Activated naive CD4-positive, alpha-beta T cell treated with anti-CD3 and anti-CD28 coated beads, Interleukin-2, amount 50 U/mL, for 24 hours (primary cell): ENCODE measurements at regions not wholly inside any gene's neighbourhood (a gene's known extent, or its start where the extent isn't known, plus 50 kb on each side); places are given as distances from the start of the nearest gene placed in this dataset.
"Not testable (repeated sequence)": the region's sequence is repeated elsewhere in the genome, so short reads cannot be mapped to it uniquely, and the experiment has no call there.

Experiments
- H3K27ac Mint-ChIP-seq: one replicate; pipeline ENCODE4 v1.8.0; 2021; ENCODE audit warnings: mild to moderate bottlenecking, mixed read lengths
- H3K27me3 Mint-ChIP-seq: one replicate; pipeline ENCODE4 v1.8.0; 2021; ENCODE audit warnings: mixed read lengths
- H3K36me3 Mint-ChIP-seq: one replicate; pipeline ENCODE4 v1.8.0; 2021; ENCODE audit warnings: mixed read lengths
- H3K4me1 Mint-ChIP-seq: one replicate; pipeline ENCODE4 v1.8.0; 2021; ENCODE audit warnings: mixed read lengths
- H3K4me3 Mint-ChIP-seq: one replicate; pipeline ENCODE4 v1.8.0; 2021; ENCODE audit warnings: mild to moderate bottlenecking, mixed read lengths
- H3K9me3 Mint-ChIP-seq: one replicate; pipeline ENCODE4 v1.8.0; 2021; ENCODE audit warnings: mixed read lengths

DNA sequence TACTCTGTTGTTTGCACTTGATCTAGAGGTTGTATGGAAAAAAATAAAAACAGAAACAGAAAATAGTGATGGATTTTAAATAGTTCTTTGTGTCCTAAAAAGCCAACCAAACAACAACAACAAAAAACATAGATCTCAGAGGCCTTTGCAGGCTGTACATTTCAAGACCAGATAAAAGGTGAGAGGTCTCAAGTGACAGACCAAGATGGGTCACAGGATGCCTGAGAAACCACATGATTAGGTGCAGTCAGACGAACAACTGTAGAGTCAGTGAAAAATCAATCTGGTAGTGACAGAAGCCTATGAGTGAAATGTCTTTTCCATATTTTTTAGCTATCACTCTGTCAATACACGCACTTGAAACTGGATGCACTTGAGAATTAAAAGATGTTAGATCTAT is 193.5 kb upstream of the SAMSN1 start:
- H3K9me3 Mint-ChIP-seq = peaks cover 5% of the 10 kb centered on the region
- peaks cover 1% of the 10 kb centered on the region for H3K27me3 Mint-ChIP-seq
- H3K36me3 Mint-ChIP-seq = peaks cover 2% of the 10 kb centered on the region
- no peak overlapping the region for H3K27ac Mint-ChIP-seq
- no peak overlapping the region for H3K4me3 Mint-ChIP-seq
- peaks cover 33% of the 10 kb centered on the region for H3K4me1 Mint-ChIP-seq

DNA sequence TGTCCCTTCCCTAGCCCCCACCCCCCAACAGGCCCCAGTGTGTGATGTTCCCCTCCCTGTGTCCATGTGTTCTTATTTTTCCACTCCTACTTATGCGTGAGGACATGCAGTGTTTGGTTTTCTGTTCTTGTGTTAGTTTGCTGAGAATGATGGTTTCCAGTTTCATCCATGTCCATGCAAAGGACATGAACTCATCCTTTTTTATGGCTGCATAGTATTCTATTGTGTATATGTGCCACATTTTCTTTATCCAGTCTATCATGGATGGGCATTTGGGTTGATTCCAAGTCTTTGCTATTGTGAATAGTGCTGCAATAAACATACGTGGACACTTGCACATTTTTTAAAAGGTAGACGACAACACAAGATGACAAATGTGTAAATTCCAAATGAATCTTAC is 192.5 kb upstream of the SAMSN1 start:
- H3K27me3 Mint-ChIP-seq, H3K9me3 Mint-ChIP-seq, H3K27ac Mint-ChIP-seq, H3K36me3 Mint-ChIP-seq, H3K4me3 Mint-ChIP-seq: not testable (repeated sequence)
- H3K4me1 Mint-ChIP-seq = peaks cover 42% of the 10 kb centered on the region

DNA sequence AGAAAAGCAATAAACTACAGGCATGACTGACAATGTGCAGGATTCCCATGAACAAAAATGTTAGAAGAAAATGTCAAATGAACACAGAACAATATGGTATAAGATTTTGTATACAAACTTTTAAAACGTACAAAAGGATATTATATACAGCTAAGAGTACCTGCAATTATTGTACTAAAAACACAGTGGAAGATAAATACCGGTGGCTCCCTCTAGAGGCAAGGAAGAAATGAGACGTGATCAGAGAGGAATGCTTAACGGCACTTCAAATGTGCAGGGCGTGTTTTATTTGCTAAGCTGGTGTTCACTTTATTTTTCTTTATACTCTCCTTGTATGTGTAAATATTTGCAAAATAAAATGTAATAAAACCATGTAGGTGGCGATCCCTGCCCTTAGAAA is 191.8 kb upstream of the SAMSN1 start:
- Mint-ChIP-seq H3K27me3 (no peaks in the 10 kb centered on the region), H3K27ac (no peak overlapping the region), H3K4me3 (no peak overlapping the region), H3K4me1 (peaks cover 43% of the 10 kb centered on the region), H3K9me3 (no peaks in the 10 kb centered on the region), H3K36me3 (no peaks in the 10 kb centered on the region)

DNA sequence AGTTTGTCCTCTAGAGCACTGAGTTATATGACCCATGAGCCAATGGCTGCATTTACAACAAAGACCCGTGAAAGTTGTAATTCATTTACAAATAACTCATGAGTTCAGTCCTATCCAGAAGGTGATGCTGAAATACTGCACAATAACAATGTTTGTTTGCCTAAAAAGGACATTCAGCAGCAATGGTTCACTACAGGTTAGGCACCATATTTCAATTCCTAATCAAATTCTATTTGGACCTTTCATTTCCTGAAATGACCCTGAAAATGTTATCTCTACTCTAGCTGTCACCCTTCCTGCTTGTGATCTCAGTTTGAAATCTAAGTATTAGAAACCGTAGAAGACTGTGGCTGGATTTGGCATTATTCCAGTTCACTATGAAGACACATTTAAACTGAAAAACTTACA is 191.2 kb upstream of the SAMSN1 start:
- H3K4me1 Mint-ChIP-seq = peaks cover 43% of the 10 kb centered on the region
- H3K27ac Mint-ChIP-seq = peak overlapping the region; percentile 47
- no peak overlapping the region for H3K4me3 Mint-ChIP-seq
- no peaks in the 10 kb centered on the region for H3K36me3 Mint-ChIP-seq
- H3K9me3 Mint-ChIP-seq = no peaks in the 10 kb centered on the region
- no peaks in the 10 kb centered on the region for H3K27me3 Mint-ChIP-seq

DNA sequence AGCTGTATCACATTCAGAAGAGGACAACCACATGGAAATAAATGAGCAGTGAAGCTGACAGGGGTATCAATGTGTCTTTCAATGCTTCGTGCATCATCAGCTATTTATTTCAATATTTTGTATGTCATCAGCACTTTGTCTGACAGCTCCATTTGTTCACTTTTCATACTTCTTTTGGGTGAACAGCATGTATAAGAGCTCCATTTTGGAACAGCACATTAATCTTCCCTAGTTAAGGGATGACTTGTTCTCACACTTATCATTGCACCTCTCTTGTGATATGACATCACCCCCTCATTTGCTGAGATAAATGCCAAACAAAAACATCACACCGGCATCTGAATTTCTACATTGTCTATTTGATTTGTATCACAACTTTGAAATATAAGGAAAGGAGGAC is 190.6 kb upstream of the SAMSN1 start:
- H3K27me3 Mint-ChIP-seq = no peaks in the 10 kb centered on the region
- H3K4me3 Mint-ChIP-seq = no peak overlapping the region
- peak overlapping the region; percentile 47 for H3K27ac Mint-ChIP-seq
- H3K9me3 Mint-ChIP-seq = no peaks in the 10 kb centered on the region
- peaks cover 43% of the 10 kb centered on the region for H3K4me1 Mint-ChIP-seq
- no peaks in the 10 kb centered on the region for H3K36me3 Mint-ChIP-seq

DNA sequence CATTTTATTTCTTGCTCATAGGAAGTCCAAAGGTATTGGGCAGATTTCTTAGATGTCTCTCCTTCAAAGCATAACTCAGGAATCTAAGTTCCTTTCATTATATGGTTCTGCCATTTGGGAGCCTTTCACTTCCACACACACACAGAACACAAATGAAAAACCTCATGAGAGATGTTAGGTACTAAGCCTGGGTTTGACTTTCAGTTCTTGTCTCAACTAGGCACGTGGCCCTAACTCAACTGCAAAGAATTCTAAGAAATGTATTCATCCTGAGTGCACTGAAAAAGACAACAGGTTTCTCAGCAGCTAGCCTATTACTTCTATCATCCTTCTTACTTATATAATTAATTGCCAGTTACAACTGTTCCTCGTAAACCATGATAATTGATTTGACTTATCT is 190.0 kb upstream of the SAMSN1 start:
- Mint-ChIP-seq H3K36me3 (no peaks in the 10 kb centered on the region), H3K9me3 (no peaks in the 10 kb centered on the region), H3K27ac (peak overlapping the region; percentile 79), H3K4me3 (peak overlapping the region; percentile 47), H3K27me3 (no peaks in the 10 kb centered on the region), H3K4me1 (peaks cover 43% of the 10 kb centered on the region)

DNA sequence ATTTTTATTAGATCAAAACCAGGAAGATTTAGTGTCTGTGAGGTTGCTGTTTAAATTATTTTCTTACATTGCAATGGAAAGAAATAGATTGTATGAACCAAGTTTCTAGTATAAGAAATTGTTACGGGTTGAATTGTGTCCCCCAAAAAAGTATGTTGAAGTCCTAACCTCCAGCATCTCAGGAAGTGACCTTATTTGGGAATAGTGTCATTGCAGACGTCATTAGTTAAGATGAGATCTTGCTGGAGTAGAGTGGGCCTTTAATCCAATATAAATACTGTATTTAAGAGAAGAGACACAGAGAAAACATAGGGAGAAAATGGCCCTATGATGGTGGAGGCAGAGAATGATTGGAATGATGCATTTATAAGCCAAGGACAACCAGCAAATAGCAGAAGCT is 188.7 kb upstream of the SAMSN1 start:
- Mint-ChIP-seq H3K27ac (no peak overlapping the region), H3K4me3 (no peak overlapping the region), H3K4me1 (peaks cover 43% of the 10 kb centered on the region), H3K36me3 (no peaks in the 10 kb centered on the region), H3K27me3 (no peaks in the 10 kb centered on the region), H3K9me3 (no peaks in the 10 kb centered on the region)

DNA sequence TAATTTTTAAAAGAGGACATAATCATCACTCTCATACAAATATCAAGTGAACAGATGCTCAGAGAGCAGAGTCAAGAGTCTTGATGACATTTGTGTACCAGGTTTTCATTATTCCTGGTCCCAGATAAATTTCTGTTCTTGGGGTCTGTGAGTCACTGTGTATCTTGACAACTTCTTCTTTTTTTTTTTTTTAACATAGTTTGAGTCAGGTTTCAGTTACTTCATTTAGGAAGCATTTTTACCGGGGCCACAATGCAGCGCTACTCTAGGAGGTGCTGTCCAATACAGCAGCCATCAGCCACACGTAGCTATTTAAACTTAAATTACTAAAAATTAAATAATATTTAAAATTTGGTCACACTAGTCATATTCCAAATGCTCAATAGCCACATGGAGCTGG is 188.1 kb upstream of the SAMSN1 start:
- H3K27me3 Mint-ChIP-seq = no peaks in the 10 kb centered on the region
- H3K27ac Mint-ChIP-seq = no peak overlapping the region
- peaks cover 43% of the 10 kb centered on the region for H3K4me1 Mint-ChIP-seq
- H3K9me3 Mint-ChIP-seq = no peaks in the 10 kb centered on the region
- H3K4me3 Mint-ChIP-seq = no peak overlapping the region
- H3K36me3 Mint-ChIP-seq = no peaks in the 10 kb centered on the region

DNA sequence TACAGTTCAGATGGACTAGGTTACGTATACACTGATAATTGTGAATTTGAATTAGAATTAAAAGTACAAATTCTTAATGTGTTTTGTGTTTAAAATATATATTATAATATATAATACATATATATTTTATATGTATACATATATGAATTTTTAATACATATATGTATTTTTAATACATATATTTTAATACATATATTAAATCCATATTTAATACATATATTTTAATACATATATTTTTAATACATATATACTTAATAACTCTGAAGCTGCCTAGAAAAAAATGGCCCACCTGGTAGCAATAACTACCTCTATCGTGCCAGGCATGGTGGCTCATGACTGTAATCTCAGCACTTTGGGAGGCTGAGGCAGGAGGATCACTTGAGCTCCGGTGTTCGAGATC is 179.1 kb upstream of the SAMSN1 start:
- no peaks in the 10 kb centered on the region for H3K9me3 Mint-ChIP-seq
- H3K27ac Mint-ChIP-seq = no peak overlapping the region
- no peak overlapping the region for H3K4me3 Mint-ChIP-seq
- H3K27me3 Mint-ChIP-seq = no peaks in the 10 kb centered on the region
- peaks cover 10% of the 10 kb centered on the region for H3K4me1 Mint-ChIP-seq
- no peaks in the 10 kb centered on the region for H3K36me3 Mint-ChIP-seq

DNA sequence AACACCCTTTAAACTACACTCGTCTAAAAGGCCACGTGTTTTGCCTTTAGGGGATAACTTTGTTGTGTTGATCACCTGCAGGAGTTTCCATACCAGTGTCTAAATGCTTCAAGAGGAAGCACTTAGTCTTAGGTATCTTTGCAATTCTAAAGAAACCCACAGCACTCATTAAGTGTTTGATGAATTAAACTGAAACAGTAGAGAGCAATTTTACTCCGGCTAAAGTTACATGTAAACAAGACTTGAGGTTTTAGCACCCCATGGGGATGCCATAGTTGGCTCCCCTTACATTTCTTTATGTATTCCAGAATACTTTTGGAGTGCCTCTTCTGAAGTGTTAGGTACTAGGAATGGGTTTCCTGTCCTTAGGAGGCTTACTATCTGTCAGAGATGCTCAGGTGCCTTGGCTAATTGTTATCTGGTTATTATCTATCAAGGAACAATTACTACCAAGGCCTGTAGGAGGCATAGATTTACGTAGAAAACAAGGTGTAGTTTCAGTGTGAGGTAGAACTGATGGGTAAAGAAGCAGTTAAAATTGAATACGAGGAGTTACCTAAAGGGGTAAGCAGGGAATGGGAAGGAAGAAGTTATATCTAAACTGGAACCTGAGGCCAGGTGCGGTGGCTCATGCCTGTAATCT is 176.8 kb upstream of the SAMSN1 start:
- Mint-ChIP-seq H3K4me1 (peaks cover 13% of the 10 kb centered on the region), H3K4me3 (no peak overlapping the region), H3K36me3 (no peaks in the 10 kb centered on the region), H3K27me3 (no peaks in the 10 kb centered on the region), H3K27ac (no peak overlapping the region), H3K9me3 (no peaks in the 10 kb centered on the region)

DNA sequence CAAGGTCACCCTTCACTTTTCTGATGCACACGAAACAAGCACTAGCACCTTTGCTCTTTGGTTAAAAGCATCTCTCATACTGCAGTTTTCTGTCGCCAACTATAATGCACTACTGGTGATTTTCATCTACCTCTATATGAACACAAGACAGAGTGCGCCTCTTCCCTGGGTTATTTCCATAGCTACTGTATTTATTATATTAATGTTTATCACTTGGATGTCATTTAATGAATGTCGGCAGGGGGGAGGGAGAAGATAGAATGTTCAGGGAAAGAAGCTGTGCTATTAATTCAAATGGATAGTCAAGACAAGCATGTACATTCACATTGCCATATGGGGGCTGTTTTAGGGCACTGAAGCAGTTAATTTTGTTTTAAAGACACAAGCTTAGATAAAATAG is 174.1 kb upstream of the SAMSN1 start:
- no peak overlapping the region for H3K27ac Mint-ChIP-seq
- no peaks in the 10 kb centered on the region for H3K36me3 Mint-ChIP-seq
- H3K9me3 Mint-ChIP-seq = no peaks in the 10 kb centered on the region
- peaks cover 4% of the 10 kb centered on the region for H3K4me1 Mint-ChIP-seq
- no peaks in the 10 kb centered on the region for H3K27me3 Mint-ChIP-seq
- no peak overlapping the region for H3K4me3 Mint-ChIP-seq

DNA sequence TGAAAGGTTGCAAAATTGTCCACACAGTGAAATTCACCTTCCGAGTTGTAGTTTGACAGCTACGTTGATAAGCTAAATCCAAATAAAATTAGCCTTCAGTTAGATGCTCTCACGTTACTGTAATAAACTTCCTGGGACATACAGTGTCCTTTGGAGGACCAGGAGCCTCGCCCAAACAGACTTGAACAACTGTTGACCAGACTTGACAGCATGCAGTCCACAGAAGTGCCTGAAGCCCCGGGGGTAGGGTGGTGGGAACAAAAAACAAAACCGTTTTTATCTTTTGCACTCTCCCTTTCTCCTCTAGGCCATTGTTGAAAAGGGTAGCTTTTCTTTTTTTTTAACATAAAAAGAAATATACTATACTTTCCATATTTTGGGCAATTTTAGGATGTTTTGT is 172.8 kb upstream of the SAMSN1 start:
- Mint-ChIP-seq H3K27ac (no peak overlapping the region), H3K9me3 (no peaks in the 10 kb centered on the region)

DNA sequence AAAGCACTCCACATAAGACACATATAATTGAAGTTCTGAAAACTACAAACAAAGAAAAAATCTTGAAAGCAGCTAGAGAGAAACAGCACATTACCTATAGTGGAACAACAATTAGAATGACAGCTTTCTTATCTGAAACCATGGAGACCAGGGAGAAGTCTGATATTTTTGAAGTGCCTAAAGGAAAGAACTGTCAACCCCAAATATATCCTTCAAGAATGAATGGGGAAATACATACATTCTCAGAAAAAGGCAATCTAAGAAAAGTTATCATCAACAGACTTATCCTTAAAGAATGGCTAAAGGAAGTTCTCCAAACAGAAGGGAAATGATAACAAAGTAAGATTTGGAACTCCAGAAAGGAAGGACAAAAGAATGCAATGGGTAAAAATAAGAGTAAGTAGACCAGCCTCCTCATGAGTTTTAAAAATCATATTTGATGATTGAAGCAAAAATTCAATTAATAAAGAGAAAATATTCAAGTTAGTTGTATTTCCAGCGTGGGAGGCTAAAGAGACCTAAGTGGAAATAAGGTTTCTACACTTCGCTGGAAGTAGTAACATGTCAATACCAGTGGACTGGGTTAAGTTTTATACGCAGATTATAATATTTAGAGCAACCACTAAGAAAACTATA is 170.8 kb upstream of the SAMSN1 start:
- H3K4me3 Mint-ChIP-seq = no peak overlapping the region
- H3K27me3 Mint-ChIP-seq = no peaks in the 10 kb centered on the region
- H3K36me3 Mint-ChIP-seq = peaks cover 8% of the 10 kb centered on the region
- H3K9me3 Mint-ChIP-seq = peaks cover 11% of the 10 kb centered on the region
- H3K27ac Mint-ChIP-seq = no peak overlapping the region
- H3K4me1 Mint-ChIP-seq = peaks cover 4% of the 10 kb centered on the region

More for the DNA sequence above, 172.8 kb upstream of the SAMSN1 start:
- H3K36me3 Mint-ChIP-seq = no peaks in the 10 kb centered on the region
- H3K4me3 Mint-ChIP-seq = no peak overlapping the region
- H3K4me1 Mint-ChIP-seq = peaks cover 4% of the 10 kb centered on the region
- no peaks in the 10 kb centered on the region for H3K27me3 Mint-ChIP-seq

DNA sequence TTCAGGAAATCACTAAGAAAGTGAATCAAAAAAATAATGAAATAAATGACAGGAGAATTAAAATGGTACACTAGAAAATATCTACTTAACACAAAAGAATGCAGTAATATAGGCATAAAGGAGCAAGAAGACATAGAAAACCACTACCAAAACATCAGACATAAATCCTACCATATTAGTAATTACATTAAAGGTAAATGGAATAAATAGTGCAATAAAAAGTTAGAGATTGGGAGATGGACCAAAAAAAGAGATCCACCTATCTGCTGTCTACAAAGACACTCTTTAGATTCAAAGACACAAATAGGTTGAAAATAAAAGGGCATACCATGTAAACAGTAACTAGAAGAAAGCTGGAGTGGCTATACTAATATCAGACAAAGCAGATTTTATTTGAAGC is 167.0 kb upstream of the SAMSN1 start:
- Mint-ChIP-seq H3K27me3 (no peaks in the 10 kb centered on the region), H3K4me1 (no peaks in the 10 kb centered on the region), H3K9me3 (peaks cover 13% of the 10 kb centered on the region), H3K27ac (no peak overlapping the region), H3K36me3 (peaks cover 8% of the 10 kb centered on the region), H3K4me3 (no peak overlapping the region)

DNA sequence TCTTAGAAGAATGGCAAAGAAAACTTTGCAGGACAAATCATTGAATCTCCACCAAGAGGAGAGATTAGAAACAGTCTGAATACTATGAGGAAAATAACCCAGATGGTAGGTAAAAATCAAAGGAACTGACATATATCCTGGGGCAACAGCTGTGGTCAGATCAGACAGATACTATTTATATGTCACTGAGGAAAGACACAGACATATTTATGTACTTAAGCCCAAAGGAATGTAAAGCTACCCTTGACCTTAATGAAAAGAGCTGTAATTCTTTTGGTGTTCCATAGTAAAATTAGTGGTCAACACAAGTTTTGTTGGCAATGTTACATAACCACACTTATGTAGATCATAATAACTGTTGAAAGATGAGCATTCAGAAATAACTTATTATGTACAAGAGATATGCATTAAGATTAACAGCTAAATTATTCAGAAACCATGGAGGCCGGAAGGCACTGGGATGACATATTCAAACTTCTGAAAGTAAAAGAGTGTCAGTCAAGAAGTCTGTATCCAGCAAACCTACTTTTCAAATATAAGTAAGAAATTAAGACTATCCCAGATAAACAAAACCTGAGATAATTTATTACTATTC is 166.1 kb upstream of the SAMSN1 start:
- Mint-ChIP-seq H3K4me1 (no peaks in the 10 kb centered on the region), H3K9me3 (peaks cover 13% of the 10 kb centered on the region), H3K4me3 (no peak overlapping the region), H3K27ac (no peak overlapping the region), H3K27me3 (no peaks in the 10 kb centered on the region), H3K36me3 (peaks cover 8% of the 10 kb centered on the region)

DNA sequence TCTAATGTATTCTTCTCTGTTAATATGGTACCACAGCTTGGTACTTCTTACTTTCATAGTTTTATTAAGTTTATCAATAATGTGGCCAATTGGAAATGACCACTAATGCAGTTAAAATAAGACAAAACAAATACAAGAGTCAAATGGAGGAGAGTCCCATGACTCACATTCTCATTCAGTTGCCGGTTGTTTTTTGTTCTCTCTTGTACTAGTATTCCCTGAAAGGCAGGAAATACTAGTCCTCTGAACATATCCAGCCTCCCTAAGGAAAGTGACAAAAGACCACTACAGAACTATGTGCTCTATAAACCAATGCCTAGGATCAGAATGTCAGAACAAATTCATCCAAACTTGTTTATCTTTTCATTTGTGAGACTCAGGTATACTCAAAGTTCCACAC is 165.2 kb upstream of the SAMSN1 start:
- Mint-ChIP-seq H3K27ac (no peak overlapping the region), H3K4me1 (peaks cover 3% of the 10 kb centered on the region), H3K36me3 (peaks cover 8% of the 10 kb centered on the region), H3K4me3 (no peak overlapping the region), H3K27me3 (no peaks in the 10 kb centered on the region), H3K9me3 (peaks cover 13% of the 10 kb centered on the region)
